HG03045 (cell line): ENCODE measurements at regions not wholly inside any gene's neighbourhood (a gene's known extent, or its start where the extent isn't known, plus 50 kb on each side); places are given as distances from the start of the nearest gene placed in this dataset.

ENCODE experiments used
- ATAC-seq: cut with Tn5 transposase; IDR thresholded peaks from one replicate; pipeline ENCODE4 v1.9.1; 2021; ENCODE audit warnings: mild to moderate bottlenecking, moderate library complexity; ENCODE audit not compliant: unreplicated experiment

- no peak for ATAC-seq
These were observed 277.0 kb downstream of the CDH2 start for GRCh38 chr18:27899893-27900292.

- ATAC-seq: no peak
These were observed 282.2 kb downstream of the CDH2 start for GRCh38 chr18:27894746-27895145.

GRCh38 chr18:27887711-27888495 lies 289.0 kb downstream of the CDH2 start:
- ATAC-seq: no peak

DNA sequence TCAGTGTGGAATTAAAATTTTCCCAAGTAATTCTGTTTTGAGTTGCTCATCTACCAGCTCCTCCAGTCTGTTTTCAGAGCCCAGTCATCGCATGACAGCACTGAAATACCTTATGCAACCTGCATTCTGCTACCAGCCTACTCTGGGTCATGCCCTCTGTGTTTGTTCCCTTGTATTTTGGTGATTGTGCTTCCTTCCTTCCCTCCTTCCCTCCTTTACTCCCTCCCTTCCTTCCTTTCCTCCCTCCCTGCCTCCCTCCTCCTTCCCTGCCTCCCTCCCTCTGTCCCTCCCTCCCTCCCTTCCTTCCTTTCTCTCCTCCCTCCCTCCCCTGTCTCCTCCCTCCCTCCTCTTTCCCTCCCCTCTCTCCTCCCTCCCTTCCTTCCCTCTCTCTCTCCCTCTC lies 289.6 kb downstream of the CDH2 start:
- no peak for ATAC-seq

GRCh38 chr18:27879540-27879939 lies 297.4 kb downstream of the CDH2 start:
- no peak for ATAC-seq

DNA sequence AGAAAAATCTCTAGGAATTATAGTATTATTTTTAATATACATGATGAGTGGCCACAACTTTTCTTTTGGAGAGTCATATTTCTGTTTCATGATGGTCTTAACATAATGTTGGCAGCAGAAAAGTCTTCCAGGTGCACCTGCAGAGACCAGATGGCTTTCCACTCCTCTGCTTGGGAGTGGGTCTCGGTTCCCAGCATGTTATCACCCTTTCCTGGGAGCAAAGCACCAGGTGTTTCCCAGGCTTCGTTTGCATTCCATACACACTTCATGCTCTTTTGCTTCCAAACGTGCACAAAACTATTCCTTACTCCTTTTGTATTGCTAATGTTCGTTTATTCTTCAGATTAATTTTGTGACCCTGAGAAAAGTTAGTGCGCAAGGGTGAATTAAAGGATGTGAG lies 305.2 kb downstream of the CDH2 start:
- no peak for ATAC-seq

DNA sequence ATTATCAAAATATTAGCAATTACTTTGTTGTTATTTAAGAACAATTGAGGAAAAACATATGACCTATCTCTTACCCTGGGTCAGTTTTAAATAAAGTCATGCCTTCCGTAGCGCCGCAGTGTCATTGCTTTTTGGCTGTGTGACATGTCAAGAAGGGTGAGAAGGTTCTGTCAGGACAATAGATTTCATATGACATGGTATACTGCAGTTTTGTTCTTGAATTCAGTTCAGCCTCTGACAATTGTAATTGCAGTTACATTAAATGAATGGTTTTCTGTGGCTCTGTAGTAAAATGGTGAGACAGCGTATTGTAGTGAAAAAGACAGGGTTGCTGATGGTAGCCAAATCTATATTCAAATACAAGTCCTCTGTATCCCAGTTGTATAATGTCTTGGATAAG lies 307.2 kb downstream of the CDH2 start:
- no peak for ATAC-seq

- no peak for ATAC-seq
These were observed 311.5 kb downstream of the CDH2 start for GRCh38 chr18:27865431-27865830.

GRCh38 chr18:27863780-27864430 lies 313.0 kb downstream of the CDH2 start:
- ATAC-seq: no peak

DNA sequence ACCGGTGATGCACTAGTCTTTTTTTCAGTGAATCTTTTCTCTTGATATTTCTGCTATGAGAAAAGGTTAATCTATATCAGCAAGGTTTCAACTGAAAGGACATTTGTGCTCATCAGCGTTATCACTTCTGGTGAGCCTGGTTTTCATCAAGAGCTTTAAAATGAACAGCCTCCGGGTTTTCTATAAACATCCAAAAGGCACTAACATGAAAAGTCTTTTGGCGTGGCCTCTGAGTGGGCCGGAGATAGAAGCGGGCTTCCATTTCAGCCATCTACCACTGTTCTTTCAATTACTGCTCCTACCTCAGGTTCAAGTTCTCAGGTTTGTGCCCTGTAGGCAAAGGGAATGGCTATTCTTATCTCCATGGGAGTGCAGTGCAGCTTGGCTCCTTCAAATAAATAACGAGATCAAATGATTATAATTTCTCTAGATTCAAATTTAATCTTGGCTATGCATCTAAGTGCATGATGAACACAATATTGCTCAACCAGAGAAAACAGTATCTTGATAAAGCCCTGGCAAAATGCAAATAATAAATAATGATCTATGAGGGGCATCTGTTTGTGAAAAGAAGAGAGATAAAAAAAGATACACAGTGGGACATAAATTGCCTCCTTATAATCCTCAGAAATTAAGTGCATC lies 314.8 kb downstream of the CDH2 start:
- no peak for ATAC-seq

DNA sequence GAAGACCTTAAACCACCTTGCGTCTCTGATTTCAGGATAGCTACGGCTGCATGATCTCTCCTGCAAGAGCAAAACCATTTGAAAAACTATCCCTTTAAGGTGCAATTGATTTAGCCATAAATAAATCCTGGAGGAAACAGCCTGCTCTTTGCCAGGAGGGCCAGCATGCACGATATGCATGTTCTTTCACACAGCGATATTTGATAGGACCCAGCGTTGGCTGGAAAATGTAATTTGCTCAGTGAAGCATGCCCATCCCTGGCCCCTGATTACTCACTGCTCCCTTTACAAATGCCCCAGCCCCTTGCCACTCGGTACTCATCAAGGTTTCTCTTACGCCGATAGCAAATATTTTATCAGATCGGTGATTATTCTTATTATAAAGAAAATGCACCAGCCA lies 315.4 kb downstream of the CDH2 start:
- no peak for ATAC-seq

DNA sequence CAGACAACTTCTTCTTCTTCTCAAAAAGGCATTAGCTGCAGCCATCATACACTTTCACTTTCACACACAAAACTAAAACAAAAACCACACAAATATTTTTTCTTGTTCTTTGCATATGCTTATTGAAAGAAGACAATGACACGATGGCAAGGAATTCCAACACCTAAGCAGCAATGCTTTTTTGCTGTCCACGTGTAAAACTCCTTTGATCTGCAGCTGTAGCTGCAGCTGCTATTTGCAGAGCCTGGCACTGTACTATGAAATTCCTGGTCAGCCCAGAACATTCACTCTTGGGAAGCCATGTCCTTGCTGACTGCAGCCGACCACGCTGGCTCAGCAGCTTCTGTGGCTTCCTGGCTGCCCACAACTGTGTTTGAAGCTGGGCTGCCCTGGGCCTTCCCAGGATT lies 316.2 kb downstream of the CDH2 start:
- ATAC-seq: no peak

- ATAC-seq: no peak
These were observed 316.9 kb downstream of the CDH2 start for GRCh38 chr18:27860011-27860410.

- no peak for ATAC-seq
These were observed 320.1 kb downstream of the CDH2 start for GRCh38 chr18:27856820-27857219.

- ATAC-seq: no peak
These were observed 321.4 kb downstream of the CDH2 start for GRCh38 chr18:27855486-27855885.

- ATAC-seq: no peak
These were observed 322.3 kb downstream of the CDH2 start for GRCh38 chr18:27854631-27855030.

DNA sequence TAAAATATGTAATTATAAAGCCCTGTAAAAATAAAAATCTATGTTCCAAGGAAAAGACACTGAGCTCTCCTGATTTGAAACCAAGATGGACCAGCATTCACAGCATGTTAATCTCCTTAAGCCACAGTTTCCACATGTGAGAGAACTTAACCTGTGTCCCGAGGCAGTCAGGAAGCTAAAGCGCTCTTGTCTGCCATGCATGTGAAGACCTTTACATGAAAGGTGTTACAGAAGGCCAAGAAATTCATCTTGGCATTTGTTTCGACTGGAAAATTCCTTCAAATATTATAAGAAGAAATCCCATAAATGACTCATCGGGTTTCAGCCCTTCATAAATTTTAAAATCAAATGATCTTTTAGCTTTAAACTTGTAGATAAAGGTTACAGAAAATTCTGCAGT lies 328.6 kb downstream of the CDH2 start:
- ATAC-seq: no peak

DNA sequence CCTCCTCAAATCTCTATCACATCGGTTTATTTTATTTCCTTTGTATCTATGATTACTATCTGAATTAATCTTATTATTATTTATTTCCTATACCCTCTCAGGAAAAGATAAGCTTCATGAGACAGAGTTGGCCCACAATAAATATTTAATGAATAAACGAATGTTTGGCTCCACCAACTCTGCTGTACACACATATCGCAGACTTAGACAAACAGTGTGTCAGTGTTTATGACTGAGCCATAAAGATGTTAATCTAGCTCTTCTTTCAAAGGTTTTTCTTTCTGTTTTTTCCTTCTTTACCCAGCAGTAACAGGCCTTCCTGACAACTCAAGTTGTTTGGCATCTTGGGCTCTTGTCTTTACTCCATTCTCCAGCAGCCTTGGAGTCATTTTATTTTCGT lies 329.5 kb downstream of the CDH2 start:
- no peak for ATAC-seq

DNA sequence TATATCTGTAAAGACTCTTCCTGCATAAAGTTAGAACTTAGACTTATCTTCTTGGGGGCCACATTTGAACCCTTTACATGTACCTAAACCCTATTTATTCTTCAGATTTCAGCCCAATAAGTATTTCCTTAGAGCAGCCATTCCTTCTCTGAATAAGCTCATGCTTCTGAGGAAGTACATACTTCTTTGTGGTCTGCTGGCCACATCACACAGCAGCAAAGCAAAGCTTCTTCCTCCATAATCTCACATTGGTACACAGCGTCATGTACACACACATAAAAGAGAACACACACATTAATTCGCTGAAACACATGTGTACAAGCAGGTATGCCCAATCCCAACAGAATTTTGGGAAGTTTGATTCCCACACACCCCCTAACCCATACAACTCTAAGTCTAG lies 331.0 kb downstream of the CDH2 start:
- ATAC-seq: no peak

DNA sequence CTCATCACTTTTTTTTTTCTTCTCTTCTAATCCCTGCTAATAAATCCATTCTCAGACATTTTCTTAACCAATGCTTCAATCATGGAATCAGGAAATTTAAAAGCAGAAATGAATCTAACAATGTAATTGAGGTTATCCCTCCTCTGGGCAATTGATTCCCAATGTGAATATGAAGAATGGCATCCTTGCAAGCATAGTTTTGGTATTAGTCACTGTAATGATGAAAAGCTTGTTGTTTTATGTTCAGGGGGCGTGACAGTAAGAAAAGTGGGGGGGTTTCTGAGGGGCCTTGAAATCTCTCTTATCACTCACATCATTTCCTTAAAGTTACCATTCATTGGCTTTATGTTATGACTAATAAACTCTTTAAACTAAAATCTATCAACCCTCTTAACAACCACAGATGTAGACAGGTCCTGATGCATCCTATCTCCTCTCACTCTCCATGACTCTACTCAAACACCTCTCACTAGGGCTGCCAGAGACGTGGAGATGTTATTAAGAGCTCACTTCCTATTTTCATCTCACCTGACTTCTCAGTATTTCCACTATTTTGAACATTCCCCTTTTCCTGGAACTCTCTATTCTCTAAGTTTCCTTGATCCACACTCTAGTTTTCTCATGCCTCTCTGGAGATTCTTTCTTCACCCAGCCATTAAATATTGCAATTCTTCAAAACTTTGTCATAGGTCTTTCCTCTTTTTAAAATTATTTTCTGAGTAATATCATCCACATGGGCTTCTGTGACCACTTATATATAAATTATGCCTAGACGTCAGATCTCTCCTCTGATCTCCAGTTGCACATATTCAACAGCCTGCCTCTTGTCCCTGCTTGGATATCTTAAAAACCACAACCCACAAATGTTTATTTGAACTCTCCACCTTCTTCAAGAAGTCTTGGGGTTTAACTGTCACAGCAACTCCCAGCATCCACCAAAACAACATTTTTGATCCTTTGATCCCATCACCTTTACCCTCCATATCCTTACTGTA lies 332.9 kb downstream of the CDH2 start:
- no peak for ATAC-seq

- no peak for ATAC-seq
These were observed 337.8 kb downstream of the CDH2 start for GRCh38 chr18:27839141-27839540.
